Neural cell (in vitro differentiated cells): ENCODE measurements at regions not wholly inside any gene's neighbourhood (a gene's known extent, or its start where the extent isn't known, plus 50 kb on each side); places are given as distances from the start of the nearest gene placed in this dataset.

Source experiments
- H2AFZ ChIP-seq: fragments of 200-600, 300-800 bp; sonication (generic), shearing (Covaris generic); 2 replicates; pipeline ENCODE4 v1.6.0; 2014; ENCODE audit warnings: low read depth, mild to moderate bottlenecking, antibody characterized with exemption, low read length, moderate library complexity
- H3F3A ChIP-seq: fragments of 200-600 bp; shearing (Covaris generic); 2 replicates; pipeline ENCODE4 v1.6.1; 2016; ENCODE audit warnings: mild to moderate bottlenecking, moderate library complexity, mixed read lengths, antibody characterized with exemption, low read length; ENCODE audit not compliant: insufficient read depth, poor library complexity, severe bottlenecking
- H3K27ac ChIP-seq: fragments of 200-600, 300-800 bp; sonication (generic), shearing (Covaris generic); 2 replicates; pipeline ENCODE4 v1.5.1; 2014; ENCODE audit warnings: mild to moderate bottlenecking, low read length, moderate library complexity
- H3K27me3 ChIP-seq: fragments of 300-800, 200-600 bp; sonication (generic), shearing (Covaris generic); 2 replicates; pipeline ENCODE4 v1.6.0; 2014; ENCODE audit warnings: mild to moderate bottlenecking, low read depth, low read length, moderate library complexity; ENCODE audit not compliant: insufficient read depth
- H3K36me3 ChIP-seq: fragments of 300-800, 200-600 bp; sonication (generic), shearing (Covaris generic); 2 replicates; pipeline ENCODE4 v1.5.1; 2014; ENCODE audit warnings: mild to moderate bottlenecking, antibody characterized with exemption, low read length, moderate library complexity; ENCODE audit not compliant: insufficient read depth
- H3K4me2 ChIP-seq: fragments of 300-800, 200-600 bp; sonication (generic), shearing (Covaris generic); 2 replicates; pipeline ENCODE4 v1.6.0; 2014; ENCODE audit warnings: mild to moderate bottlenecking, low read length
- H3K4me3 ChIP-seq: fragments of 300-800, 200-600 bp; sonication (generic), shearing (Covaris generic); 2 replicates; pipeline ENCODE4 v1.5.1; 2014; ENCODE audit warnings: mild to moderate bottlenecking, low read length, moderate library complexity
- H3K79me2 ChIP-seq: fragments of 200-600 bp; shearing (Covaris generic); replicated peaks from 2 replicates; pipeline ENCODE4 v1.6.0; 2014; ENCODE audit warnings: mild to moderate bottlenecking, low read length, moderate library complexity; ENCODE audit not compliant: insufficient read depth
- H3K9ac ChIP-seq: fragments of 300-800, 200-600 bp; sonication (generic), shearing (Covaris generic); 2 replicates; pipeline ENCODE4 v1.6.1; 2016; ENCODE audit warnings: mild to moderate bottlenecking, low read length, mixed read lengths
- H3K9me2 ChIP-seq: fragments of 200-600 bp; shearing (Covaris generic); 2 replicates; pipeline ENCODE4 v1.6.1; 2016; ENCODE audit warnings: mild to moderate bottlenecking, low read length, mixed read lengths; ENCODE audit not compliant: insufficient read depth
- H3K9me3 ChIP-seq: fragments of 200-600, 300-800 bp; sonication (generic), shearing (Covaris generic); 2 replicates; pipeline ENCODE4 v1.6.1; 2016; ENCODE audit warnings: mild to moderate bottlenecking, mixed run types, low read length, moderate library complexity, mixed read lengths
- H4K20me1 ChIP-seq: fragments of 200-600 bp; shearing (Covaris generic); 2 replicates; pipeline ENCODE4 v1.6.1; 2016; ENCODE audit warnings: mild to moderate bottlenecking, mixed run types; ENCODE audit not compliant: insufficient read depth
- CTCF ChIP-seq: fragments of 450-650 bp; IDR thresholded peaks from 2 replicates; pipeline ENCODE4 v1.5.1; 2014; ENCODE audit warnings: antibody characterized with exemption, mild to moderate bottlenecking, moderate library complexity; ENCODE audit not compliant: poor library complexity, severe bottlenecking
- EP300 ChIP-seq: fragments of 450-650 bp; conservative IDR thresholded peaks from 2 replicates; pipeline ENCODE4 v1.6.1; 2014; ENCODE audit warnings: antibody characterized with exemption, mild to moderate bottlenecking, moderate library complexity; ENCODE audit not compliant: poor library complexity, severe bottlenecking
- EZH2 ChIP-seq: fragments of 200-600, 300-800 bp; shearing (Covaris generic), sonication (generic); IDR thresholded peaks from 2 replicates; pipeline ENCODE4 v1.6.1; 2014; ENCODE audit warnings: antibody characterized with exemption, low read length, borderline replicate concordance, mild to moderate bottlenecking; ENCODE audit not compliant: insufficient read depth, poor library complexity, severe bottlenecking
- MXI1 ChIP-seq: fragments of 450-650 bp; conservative IDR thresholded peaks from 2 replicates; pipeline ENCODE4 v1.6.1; 2014; ENCODE audit warnings: antibody characterized with exemption, mild to moderate bottlenecking; ENCODE audit not compliant: poor library complexity, severe bottlenecking
- POLR2AphosphoS5 ChIP-seq: IDR thresholded peaks from 2 replicates; pipeline ENCODE4 v1.6.1; 2012
- RAD21 ChIP-seq: fragments of 450-650 bp; conservative IDR thresholded peaks from 2 replicates; pipeline ENCODE4 v1.6.1; 2014; ENCODE audit warnings: antibody characterized with exemption, mild to moderate bottlenecking, moderate library complexity
- SMC3 ChIP-seq: fragments of 450-650 bp; conservative IDR thresholded peaks from 2 replicates; pipeline ENCODE4 v1.6.1; 2014; ENCODE audit warnings: antibody characterized with exemption, mild to moderate bottlenecking, moderate library complexity; ENCODE audit not compliant: poor library complexity
- TAF1 ChIP-seq: IDR thresholded peaks from 2 replicates; pipeline ENCODE4 v1.6.1; 2012; ENCODE audit warnings: low read depth
- TF ChIP-seq, protein P1 (sequence below): IDR thresholded peaks from 2 replicates; pipeline ENCODE4 v1.6.1; 2012; ENCODE audit warnings: borderline replicate concordance

GRCh38 chr10:28962768-28963167 is 285.4 kb downstream of the BAMBI start:
- Histone ChIP-seq H3K36me3 (no peaks in the 10 kb centered on the region), H2AFZ (no peak overlapping the region), H3F3A (no peaks in the 10 kb centered on the region), H3K9me2 (no peaks in the 10 kb centered on the region), H4K20me1 (no peaks in the 10 kb centered on the region), H3K27me3 (no peaks in the 10 kb centered on the region), H3K79me2 (no peaks in the 10 kb centered on the region), H3K9me3 (no peaks in the 10 kb centered on the region), H3K27ac (no peak overlapping the region), H3K4me3 (no peak overlapping the region), H3K4me2 (no peak overlapping the region), H3K9ac (no peak overlapping the region)
- TF ChIP-seq, protein P1, sequence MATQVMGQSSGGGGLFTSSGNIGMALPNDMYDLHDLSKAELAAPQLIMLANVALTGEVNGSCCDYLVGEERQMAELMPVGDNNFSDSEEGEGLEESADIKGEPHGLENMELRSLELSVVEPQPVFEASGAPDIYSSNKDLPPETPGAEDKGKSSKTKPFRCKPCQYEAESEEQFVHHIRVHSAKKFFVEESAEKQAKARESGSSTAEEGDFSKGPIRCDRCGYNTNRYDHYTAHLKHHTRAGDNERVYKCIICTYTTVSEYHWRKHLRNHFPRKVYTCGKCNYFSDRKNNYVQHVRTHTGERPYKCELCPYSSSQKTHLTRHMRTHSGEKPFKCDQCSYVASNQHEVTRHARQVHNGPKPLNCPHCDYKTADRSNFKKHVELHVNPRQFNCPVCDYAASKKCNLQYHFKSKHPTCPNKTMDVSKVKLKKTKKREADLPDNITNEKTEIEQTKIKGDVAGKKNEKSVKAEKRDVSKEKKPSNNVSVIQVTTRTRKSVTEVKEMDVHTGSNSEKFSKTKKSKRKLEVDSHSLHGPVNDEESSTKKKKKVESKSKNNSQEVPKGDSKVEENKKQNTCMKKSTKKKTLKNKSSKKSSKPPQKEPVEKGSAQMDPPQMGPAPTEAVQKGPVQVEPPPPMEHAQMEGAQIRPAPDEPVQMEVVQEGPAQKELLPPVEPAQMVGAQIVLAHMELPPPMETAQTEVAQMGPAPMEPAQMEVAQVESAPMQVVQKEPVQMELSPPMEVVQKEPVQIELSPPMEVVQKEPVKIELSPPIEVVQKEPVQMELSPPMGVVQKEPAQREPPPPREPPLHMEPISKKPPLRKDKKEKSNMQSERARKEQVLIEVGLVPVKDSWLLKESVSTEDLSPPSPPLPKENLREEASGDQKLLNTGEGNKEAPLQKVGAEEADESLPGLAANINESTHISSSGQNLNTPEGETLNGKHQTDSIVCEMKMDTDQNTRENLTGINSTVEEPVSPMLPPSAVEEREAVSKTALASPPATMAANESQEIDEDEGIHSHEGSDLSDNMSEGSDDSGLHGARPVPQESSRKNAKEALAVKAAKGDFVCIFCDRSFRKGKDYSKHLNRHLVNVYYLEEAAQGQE, result no peak
- TF ChIP-seq CTCF (no peak), POLR2AphosphoS5 (no peak), SMC3 (no peak), EZH2 (no peak), TAF1 (no peak), MXI1 (no peak), RAD21 (no peak), EP300 (no peak)

GRCh38 chr10:28963539-28964221 is 286.4 kb downstream of the BAMBI start:
- no peak overlapping the region for H3K27ac ChIP-seq
- H3F3A ChIP-seq, result no peaks in the 10 kb centered on the region
- no peaks in the 10 kb centered on the region for H4K20me1 ChIP-seq
- H2AFZ ChIP-seq, result no peak overlapping the region
- no peaks in the 10 kb centered on the region for H3K9me3 ChIP-seq
- TF ChIP-seq EZH2 (no peak), RAD21 (no peak), TAF1 (no peak), CTCF (no peak), POLR2AphosphoS5 (no peak), SMC3 (no peak), EP300 (no peak), MXI1 (no peak)
- TF ChIP-seq, protein P1, result no peak
- no peaks in the 10 kb centered on the region for H3K9me2 ChIP-seq
- H3K79me2 ChIP-seq, result no peaks in the 10 kb centered on the region
- H3K27me3 ChIP-seq, result no peaks in the 10 kb centered on the region
- H3K4me2 ChIP-seq, result no peak overlapping the region
- H3K36me3 ChIP-seq, result no peaks in the 10 kb centered on the region
- H3K4me3 ChIP-seq, result no peak overlapping the region
- no peak overlapping the region for H3K9ac ChIP-seq
